ENCODE measurements at regions not wholly inside any gene's neighbourhood (a gene's known extent, or its start where the extent isn't known, plus 50 kb on each side); places are given as distances from the start of the nearest gene placed in this dataset.
"Not testable (repeated sequence)": the region's sequence is repeated elsewhere in the genome, so short reads cannot be mapped to it uniquely, and the experiment has no call there.

GRCh38 chrX:26466387-26466786, 250.4 kb downstream of the MAGEB5 start:
- Histone ChIP-seq H3K27ac (no peak overlapping the region), H3K4me1 (no peaks in the 10 kb centered on the region), H3K4me2 (no peak overlapping the region), H3K4me3 (no peak overlapping the region), H3K9me3 (replicated peaks in 1 of 11) (peaks cover 5 to 35% (median 13%) of the 10 kb centered on the region in 11 experiments; a peak in 18 of 22 replicates), H4K20me1 (no peaks in the 10 kb centered on the region), H3K27me3 (peaks cover 43 to 96% (median 94%) of the 10 kb centered on the region in 11 experiments), H3K36me3 (no peaks in the 10 kb centered on the region), H3K9ac (no peak overlapping the region)
- TF ChIP-seq Cebpa-rat (IDR thresholded peaks at IDR 0.05): no peak

- Histone ChIP-seq H3K27ac (no peak overlapping the region), H3K9ac (no peak overlapping the region), H3K9me3 (replicated peaks in 1 of 11) (no peaks in the 10 kb centered on the region), H3K4me1 (no peaks in the 10 kb centered on the region), H3K27me3 (peaks cover 51 to 94% (median 80%) of the 10 kb centered on the region in 11 experiments), H3K4me2 (no peak overlapping the region), H3K4me3 (no peak overlapping the region), H3K36me3 (no peaks in the 10 kb centered on the region), H4K20me1 (no peaks in the 10 kb centered on the region; a peak in 1 of 22 replicates)
- no peak for TF ChIP-seq Cebpa-rat (IDR thresholded peaks at IDR 0.05)
These were observed 229.3 kb downstream of the MAGEB5 start for GRCh38 chrX:26445288-26445687.

DNA sequence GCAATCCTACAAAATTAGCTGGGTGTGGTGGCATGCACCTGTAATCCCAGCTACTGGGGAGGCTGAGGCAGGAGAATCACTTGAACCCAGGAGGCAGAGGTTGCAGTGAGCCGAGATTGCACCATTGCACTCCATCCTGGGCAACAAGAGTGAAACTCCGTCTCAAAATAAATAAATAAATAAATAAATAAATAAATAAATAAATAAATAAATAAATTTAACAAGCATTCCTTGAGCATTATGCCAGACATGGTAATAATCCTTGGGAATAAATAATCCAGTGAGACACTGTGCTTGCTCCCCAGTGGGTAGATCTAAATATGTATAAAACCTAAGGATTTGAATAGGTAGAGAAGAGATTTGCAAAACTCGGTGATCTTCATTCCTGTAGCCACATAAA, 228.4 kb downstream of the MAGEB5 start:
- H3K4me2 ChIP-seq; H3K4me1 ChIP-seq; H4K20me1 ChIP-seq; H3K9ac ChIP-seq; H3K36me3 ChIP-seq; H3K4me3 ChIP-seq; H3K27ac ChIP-seq; H3K9me3 ChIP-seq (replicated peaks in 1 of 11): not testable (repeated sequence)
- H3K27me3 ChIP-seq: peaks cover 53 to 97% (median 84%) of the 10 kb centered on the region in 11 experiments

DNA sequence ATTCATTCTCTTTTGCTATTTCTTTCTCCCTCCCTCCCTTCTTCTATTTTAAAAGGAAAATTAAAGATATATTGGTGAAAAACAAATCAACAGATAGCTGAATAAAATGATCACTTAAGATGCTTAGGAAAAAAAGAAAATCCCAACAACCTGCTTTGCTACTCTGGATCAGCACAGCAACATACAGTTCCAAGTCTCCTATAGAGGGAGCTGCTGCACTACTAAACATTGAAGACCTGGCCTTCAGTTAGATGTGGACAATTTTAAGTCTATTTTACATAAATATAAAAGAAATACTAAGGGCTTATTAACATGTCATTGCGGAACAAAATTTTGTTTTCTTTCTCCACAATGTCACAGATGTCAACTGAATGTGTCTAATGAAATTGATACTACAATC, 226.4 kb downstream of the MAGEB5 start:
- Histone ChIP-seq H3K4me2 (no peak overlapping the region), H4K20me1 (no peaks in the 10 kb centered on the region), H3K4me1 (no peaks in the 10 kb centered on the region), H3K9me3 (replicated peaks in 1 of 11) (no peaks in the 10 kb centered on the region), H3K27ac (no peak overlapping the region), H3K36me3 (no peaks in the 10 kb centered on the region), H3K27me3 (peaks cover 40 to 97% (median 82%) of the 10 kb centered on the region in 11 experiments), H3K9ac (no peak overlapping the region), H3K4me3 (no peak overlapping the region)
- no peak for TF ChIP-seq Cebpa-rat (IDR thresholded peaks at IDR 0.05)

DNA sequence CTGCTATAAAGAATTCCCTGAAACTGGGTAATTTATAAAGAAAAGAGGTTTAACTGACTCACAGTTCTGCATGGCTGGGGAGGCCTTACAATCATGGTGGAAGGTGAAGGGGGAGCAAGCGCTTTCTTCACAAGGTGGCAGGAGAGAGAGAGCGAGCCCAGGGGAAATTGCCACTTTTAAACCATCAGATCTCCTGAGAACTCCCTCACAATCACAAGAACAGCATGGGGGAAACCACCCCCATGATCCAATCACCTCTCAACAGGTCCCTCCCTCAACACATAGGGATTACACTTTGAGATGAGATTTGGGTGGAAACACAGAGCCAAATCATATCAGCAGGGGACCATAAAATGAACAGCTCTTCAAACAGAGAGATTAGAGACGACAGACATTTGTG, 198.6 kb downstream of the MAGEB5 start:
- Histone ChIP-seq H3K27me3 (peaks cover 79 to 100% (median 93%) of the 10 kb centered on the region in 11 experiments), H3K4me2 (no peak overlapping the region), H3K9me3 (replicated peaks in 1 of 11) (peaks cover 0 to 28% (median 12%) of the 10 kb centered on the region in 11 experiments; a peak in 6 of 22 replicates), H3K9ac (no peak overlapping the region), H3K27ac (no peak overlapping the region), H4K20me1 (no peaks in the 10 kb centered on the region; a peak in 1 of 22 replicates), H3K4me1 (no peaks in the 10 kb centered on the region), H3K4me3 (no peak overlapping the region), H3K36me3 (no peaks in the 10 kb centered on the region)
- no peak for TF ChIP-seq Cebpa-rat (IDR thresholded peaks at IDR 0.05)

DNA sequence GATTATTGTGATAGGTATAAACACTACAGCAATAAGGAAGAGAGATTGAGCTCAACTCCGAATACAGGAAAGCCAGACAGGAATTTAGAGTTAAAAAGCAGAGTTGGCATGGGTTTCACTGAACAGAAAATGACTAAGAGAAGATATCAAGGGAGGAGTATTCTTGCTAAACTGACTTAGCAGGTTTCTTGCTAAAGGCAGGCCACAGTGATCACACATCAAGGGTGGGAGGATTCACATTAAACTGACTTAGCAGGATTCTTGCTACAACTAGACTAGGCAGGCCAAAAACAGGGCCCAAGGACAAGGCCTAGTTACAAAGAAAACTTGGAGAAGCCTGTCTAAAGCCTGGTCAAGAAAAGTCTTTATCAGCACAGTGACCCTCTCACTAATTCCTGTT, 195.1 kb downstream of the MAGEB5 start:
- Histone ChIP-seq H3K36me3 (no peaks in the 10 kb centered on the region), H3K27ac (no peak overlapping the region), H3K27me3 (peaks cover 76 to 100% (median 93%) of the 10 kb centered on the region in 11 experiments), H4K20me1 (no peaks in the 10 kb centered on the region; a peak in 1 of 22 replicates), H3K4me3 (no peak overlapping the region), H3K4me2 (no peak overlapping the region), H3K9me3 (replicated peaks in 1 of 11) (0 out of 22 replicates have a peak, but pooled peaks cover 0 to 2% (median 0%) of the 10 kb centered on the region in 11 experiments), H3K9ac (no peak overlapping the region), H3K4me1 (no peaks in the 10 kb centered on the region)
- no peak for TF ChIP-seq Cebpa-rat (IDR thresholded peaks at IDR 0.05)

GRCh38 chrX:26409636-26410035, 193.7 kb downstream of the MAGEB5 start:
- Histone ChIP-seq H3K9ac (no peak overlapping the region), H3K27me3 (peaks cover 84 to 100% (median 98%) of the 10 kb centered on the region in 11 experiments), H3K4me3 (no peak overlapping the region), H3K4me2 (no peak overlapping the region), H3K27ac (no peak overlapping the region), H3K4me1 (no peaks in the 10 kb centered on the region), H4K20me1 (no peaks in the 10 kb centered on the region; a peak in 2 of 22 replicates), H3K9me3 (replicated peaks in 1 of 11) (no peaks in the 10 kb centered on the region), H3K36me3 (no peaks in the 10 kb centered on the region)
- TF ChIP-seq Cebpa-rat (IDR thresholded peaks at IDR 0.05): no peak

DNA sequence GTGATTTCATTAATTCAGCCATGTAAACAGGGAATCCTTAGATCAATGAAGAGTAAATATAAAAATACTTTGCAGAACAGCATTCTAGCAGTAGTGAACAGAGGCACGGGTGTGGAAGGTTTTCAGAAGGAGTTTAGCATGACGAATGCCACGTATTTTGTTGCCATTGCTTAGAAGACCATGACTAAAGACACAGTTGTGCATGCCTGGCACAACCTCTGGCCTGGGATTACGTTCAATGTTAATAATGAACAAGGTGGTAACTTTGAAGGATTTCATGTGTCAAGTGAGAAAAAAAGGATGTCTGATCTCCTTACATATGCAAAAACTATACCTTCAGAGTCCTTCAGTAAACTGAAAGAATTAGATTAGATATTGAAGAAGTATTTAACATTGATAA, 171.9 kb downstream of the MAGEB5 start:
- Histone ChIP-seq H3K27ac (no peak overlapping the region), H3K4me3 (no peak overlapping the region), H3K9ac (no peak overlapping the region), H3K4me1 (no peaks in the 10 kb centered on the region), H3K27me3 (peaks cover 34 to 97% (median 85%) of the 10 kb centered on the region in 11 experiments; a peak in 20 of 22 replicates), H3K36me3 (no peaks in the 10 kb centered on the region), H3K9me3 (replicated peaks in 1 of 11) (peaks cover 0 to 10% (median 0%) of the 10 kb centered on the region in 11 experiments; a peak in 2 of 22 replicates), H3K4me2 (no peak overlapping the region), H4K20me1 (no peaks in the 10 kb centered on the region)
- TF ChIP-seq Cebpa-rat (IDR thresholded peaks at IDR 0.05): no peak

DNA sequence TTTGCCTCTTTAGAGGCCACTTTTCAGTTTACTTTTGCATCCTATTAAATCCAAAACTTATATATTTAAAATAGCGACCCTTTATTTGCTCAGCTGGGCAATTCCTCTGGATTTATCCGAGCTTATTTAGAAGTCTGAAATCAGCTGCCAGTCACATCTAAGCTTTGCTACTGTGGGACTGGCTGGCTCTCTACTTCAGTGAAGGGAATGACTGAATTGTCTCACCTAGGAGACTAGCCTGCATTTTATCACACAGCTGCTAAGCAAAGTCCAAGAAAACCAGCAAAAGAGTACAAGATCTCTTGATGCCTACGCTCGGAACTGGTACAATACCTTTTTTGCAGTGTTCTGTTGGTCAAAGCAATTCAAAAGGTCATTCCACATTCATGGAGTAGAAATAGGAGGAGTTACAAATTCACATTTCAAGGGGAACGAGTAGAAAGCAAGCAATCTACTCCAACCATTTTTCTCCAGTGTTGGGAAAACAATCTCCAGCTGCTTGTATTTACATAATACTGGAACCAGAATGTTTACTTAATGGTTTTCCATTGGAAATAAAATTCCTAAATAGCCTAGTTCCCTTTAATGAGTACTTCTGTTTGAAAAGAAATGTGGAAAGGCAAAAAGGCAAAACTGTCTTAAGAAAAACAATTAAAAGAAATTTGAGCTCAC, 160.2 kb downstream of the MAGEB5 start:
- Histone ChIP-seq H3K4me2 (no peak overlapping the region), H3K27ac (no peak overlapping the region), H3K9ac (no peak overlapping the region), H4K20me1 (no peaks in the 10 kb centered on the region), H3K9me3 (replicated peaks in 1 of 11) (peaks cover 0 to 7% (median 0%) of the 10 kb centered on the region in 11 experiments; a peak in 5 of 22 replicates), H3K27me3 (peaks cover 54 to 96% (median 82%) of the 10 kb centered on the region in 11 experiments), H3K36me3 (no peaks in the 10 kb centered on the region), H3K4me1 (no peaks in the 10 kb centered on the region), H3K4me3 (no peak overlapping the region)
- TF ChIP-seq Cebpa-rat (IDR thresholded peaks at IDR 0.05): no peak

GRCh38 chrX:26375346-26375745, 159.4 kb downstream of the MAGEB5 start:
- no peak overlapping the region for H3K9ac ChIP-seq
- no peaks in the 10 kb centered on the region for H3K4me1 ChIP-seq
- no peak for TF ChIP-seq Cebpa-rat (IDR thresholded peaks at IDR 0.05)
- H3K4me3 ChIP-seq: no peak overlapping the region
- H3K27me3 ChIP-seq: peaks cover 60 to 97% (median 82%) of the 10 kb centered on the region in 11 experiments
- H3K27ac ChIP-seq: no peak overlapping the region
- H3K9me3 ChIP-seq (replicated peaks in 1 of 11): peaks cover 0 to 7% (median 0%) of the 10 kb centered on the region in 11 experiments; a peak in 5 of 22 replicates
- H4K20me1 ChIP-seq: no peaks in the 10 kb centered on the region
- H3K4me2 ChIP-seq: no peak overlapping the region
- H3K36me3 ChIP-seq: no peaks in the 10 kb centered on the region

All from BLaER1 treated with 17β-estradiol and CSF1 and Interleukin-3, amounts not matched to agents 10 nM and 100 nM (cell line).